Fibroblast of the aortic adventitia (primary cell): ENCODE measurements at regions not wholly inside any gene's neighbourhood (a gene's known extent, or its start where the extent isn't known, plus 50 kb on each side); places are given as distances from the start of the nearest gene placed in this dataset.

Experiments used
- DNase-seq: peaks from one replicate; pipeline ENCODE4 v3.0.0-alpha.2; 2010; ENCODE audit warnings: low read depth
- H3K4me3 ChIP-seq: 2 replicates; pipeline ENCODE4 v1.5.1; 2011; ENCODE audit warnings: low read depth, mild to moderate bottlenecking, control low read depth, low read length, moderate library complexity
- CTCF ChIP-seq: IDR thresholded peaks from 2 replicates; pipeline ENCODE4 v1.5.1; 2011; ENCODE audit warnings: mild to moderate bottlenecking, low read length, control low read depth, inconsistent platforms; ENCODE audit not compliant: insufficient read depth

DNA sequence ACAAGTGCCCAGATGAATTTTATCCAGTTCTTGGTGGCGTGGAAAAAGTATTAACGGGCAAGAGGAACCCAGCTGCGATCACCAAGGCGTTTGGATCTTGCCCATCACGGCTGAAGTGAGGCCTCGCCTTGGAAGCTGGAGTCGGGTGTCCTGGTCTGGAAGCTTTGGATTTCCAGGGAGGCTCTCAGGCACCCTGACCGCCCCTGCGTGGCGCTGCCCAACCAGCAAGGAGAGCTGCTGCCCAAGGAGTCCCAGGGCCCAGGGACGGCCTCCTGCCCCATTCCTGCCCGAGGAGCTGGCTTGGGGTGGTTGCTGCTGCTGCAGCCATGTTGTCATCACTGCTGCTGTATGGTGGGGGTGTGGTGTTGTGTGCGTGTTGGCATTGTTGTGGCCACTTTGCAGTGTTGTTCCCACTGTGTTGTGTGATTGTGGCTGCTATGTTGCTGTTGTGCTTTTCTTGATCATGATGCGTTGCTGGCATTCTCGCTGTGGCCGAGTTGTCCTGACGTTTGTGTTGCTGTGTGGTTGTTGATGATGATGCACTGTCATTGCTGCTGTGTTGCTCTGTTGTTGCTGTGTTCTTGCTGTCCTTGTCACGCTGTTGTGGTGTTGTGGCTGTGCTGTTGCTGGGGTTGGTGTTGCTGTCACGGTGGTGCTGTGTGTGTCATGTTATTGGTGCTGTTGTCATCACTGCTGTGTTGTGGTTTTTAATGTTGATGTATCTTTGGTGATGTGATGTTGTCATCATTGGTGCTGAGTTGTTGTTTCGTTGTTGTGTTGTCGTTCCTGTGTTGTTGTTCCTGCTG lies 318.8 kb downstream of the C16orf95 start:
- DNase-seq, result no peak

GRCh38 chr16:87000001-87000400 lies 317.2 kb downstream of the C16orf95 start:
- TF ChIP-seq CTCF, result no peak
- no peak overlapping the region for H3K4me3 ChIP-seq
- no peak for DNase-seq

More for the DNA sequence above, 318.8 kb downstream of the C16orf95 start:
- H3K4me3 ChIP-seq, result no peak overlapping the region
- no peak for TF ChIP-seq CTCF

DNA sequence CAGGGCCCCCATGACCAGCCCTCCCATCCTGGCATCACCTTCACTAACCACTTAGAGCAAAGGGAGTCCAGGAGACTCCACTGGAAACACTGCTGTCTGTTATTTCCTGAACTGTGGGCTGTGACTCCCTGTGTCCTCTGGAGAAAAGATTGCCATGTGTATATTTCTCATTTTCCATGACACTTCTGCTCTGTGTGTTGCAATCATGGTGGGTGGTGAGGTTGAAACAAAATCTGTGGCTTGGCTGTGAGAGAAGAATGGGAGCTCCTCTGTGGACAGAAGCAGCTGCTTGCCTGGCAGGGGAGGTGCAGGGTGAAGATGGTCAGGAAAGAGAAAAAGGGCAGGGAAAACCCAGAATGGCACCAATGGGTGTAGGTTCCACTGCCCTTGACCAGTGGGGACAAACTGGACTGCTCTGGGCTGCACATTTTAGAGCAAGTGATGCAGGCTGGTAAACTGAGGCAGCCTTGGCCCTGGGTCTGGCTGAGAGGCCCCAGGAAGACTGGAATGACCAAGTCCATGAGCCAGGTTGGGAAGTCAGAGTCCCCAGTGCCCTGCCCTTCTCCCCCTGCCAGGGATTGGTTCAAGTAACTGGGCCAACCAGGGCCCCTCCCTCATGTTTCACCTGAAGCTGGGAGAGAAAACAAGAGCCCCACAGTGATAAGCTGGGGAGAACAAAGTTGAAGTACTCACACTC lies 314.3 kb downstream of the C16orf95 start:
- no peak for TF ChIP-seq CTCF
- no peak overlapping the region for H3K4me3 ChIP-seq
- DNase-seq, result peak; percentile 61

DNA sequence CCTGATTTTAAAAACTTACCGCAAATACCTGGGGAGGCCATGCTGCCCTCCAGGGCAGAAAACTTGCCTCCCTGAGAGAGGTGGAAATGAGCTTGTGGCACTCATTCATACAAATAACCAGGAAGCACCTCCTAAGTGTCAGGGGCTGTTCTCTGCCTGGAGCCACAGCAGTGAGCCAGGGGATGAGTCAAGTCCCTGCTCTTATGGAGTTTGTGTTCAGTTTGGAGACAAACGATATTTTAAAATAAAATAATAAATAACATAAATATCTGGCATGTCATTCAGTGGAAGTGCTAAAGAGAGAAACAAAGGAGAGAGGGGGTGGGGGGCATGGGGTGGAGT lies 313.8 kb downstream of the C16orf95 start:
- no peak overlapping the region for H3K4me3 ChIP-seq
- no peak for DNase-seq
- no peak for TF ChIP-seq CTCF

GRCh38 chr16:87006021-87006420 lies 311.2 kb downstream of the C16orf95 start:
- no peak for TF ChIP-seq CTCF
- DNase-seq, result no peak
- no peak overlapping the region for H3K4me3 ChIP-seq

DNA sequence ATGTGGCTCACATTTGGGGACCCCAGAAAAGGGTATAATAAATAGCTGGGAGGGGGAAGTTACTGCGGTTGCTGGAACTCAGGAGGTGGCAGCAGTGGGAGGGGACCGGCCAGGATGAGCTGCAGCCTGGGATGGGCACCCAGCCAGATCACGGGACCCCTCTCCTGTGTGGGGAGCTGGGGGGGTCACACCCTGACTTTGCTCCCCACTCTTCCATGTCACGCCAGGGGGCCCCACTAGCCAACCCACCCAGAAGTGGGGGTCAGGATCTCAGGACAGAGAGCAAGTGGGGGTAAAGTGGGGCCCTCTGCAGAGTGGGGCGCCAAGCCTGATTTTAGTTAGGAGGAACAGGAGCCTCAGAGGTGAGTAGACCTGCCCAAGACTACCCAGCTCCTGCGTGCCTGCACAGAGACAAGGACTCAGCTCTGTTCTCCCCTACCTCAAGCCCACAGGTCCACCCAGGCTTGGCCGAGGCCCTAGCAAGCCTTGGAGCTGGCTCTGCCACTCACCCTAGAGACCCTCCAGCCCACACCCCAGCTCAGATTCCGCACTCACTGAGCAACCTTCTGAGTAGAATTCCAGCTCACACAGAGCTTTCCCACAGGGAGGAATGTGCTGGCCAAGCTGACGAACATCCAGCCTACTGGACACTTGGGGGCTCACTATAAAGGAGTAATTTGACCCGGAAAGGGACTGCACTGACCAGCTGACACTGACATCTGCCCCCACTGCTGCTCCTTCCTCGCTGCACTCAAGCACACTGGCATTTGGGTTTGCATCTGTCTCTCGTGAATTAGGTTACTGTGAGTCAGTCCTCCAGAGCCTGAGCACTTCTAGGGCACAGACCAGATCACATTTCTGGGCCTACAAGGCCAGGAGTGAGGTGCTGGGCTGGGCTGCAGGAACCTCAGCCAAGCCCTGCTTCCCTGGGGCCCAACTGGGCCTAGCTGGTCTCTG lies 310.1 kb downstream of the C16orf95 start:
- H3K4me3 ChIP-seq, result no peak overlapping the region
- TF ChIP-seq CTCF, result no peak
- DNase-seq, result no peak
